Activated CD4-positive, alpha-beta memory T cell treated with anti-CD3 and anti-CD28 coated beads for 36 hours (primary cell): ENCODE measurements at regions not wholly inside any gene's neighbourhood (a gene's known extent, or its start where the extent isn't known, plus 50 kb on each side); places are given as distances from the start of the nearest gene placed in this dataset.

Experiments used
- CTCF ChIA-PET: fragments of 350-600 bp; sonication (Branson Sonifier 250); formaldehyde crosslinking; loops from one replicate; lab custom pipeline; 2021; ENCODE audit warnings: antibody characterized with exemption, inconsistent platforms; lab: Charles Lee
- POLR2A ChIA-PET: fragments of 350-600 bp; sonication (Branson Sonifier 250); formaldehyde crosslinking; loops from one replicate; lab custom pipeline; 2021; ENCODE audit warnings: antibody characterized with exemption; lab: Charles Lee
- DNase-seq: peaks from one replicate; pipeline ENCODE4 v3.0.0-alpha.2; 2020
- H3K27ac Mint-ChIP-seq: one replicate; pipeline ENCODE4 v1.8.0; 2021; ENCODE audit warnings: mixed read lengths
- H3K27me3 Mint-ChIP-seq: one replicate; pipeline ENCODE4 v1.8.0; 2021; ENCODE audit warnings: mixed read lengths
- H3K36me3 Mint-ChIP-seq: one replicate; pipeline ENCODE4 v1.8.0; 2021; ENCODE audit warnings: mixed read lengths
- H3K4me1 Mint-ChIP-seq: one replicate; pipeline ENCODE4 v1.8.0; 2021; ENCODE audit warnings: low read depth, mixed read lengths
- H3K4me3 Mint-ChIP-seq: one replicate; pipeline ENCODE4 v1.8.0; 2021; ENCODE audit warnings: mild to moderate bottlenecking, mixed read lengths
- H3K9me3 Mint-ChIP-seq: one replicate; pipeline ENCODE4 v1.8.0; 2021; ENCODE audit warnings: mixed read lengths
- intact Hi-C: fragments of 100-400 bp; cut with micrococcal nuclease; formaldehyde crosslinking; loops from one replicate; pipeline ENCODE4 v1.15.1; 2023

- Mint-ChIP-seq H3K4me3 (no peak overlapping the region), H3K9me3 (no peaks in the 10 kb centered on the region), H3K36me3 (no peaks in the 10 kb centered on the region), H3K27me3 (peaks cover 18% of the 10 kb centered on the region), H3K27ac (no peak overlapping the region), H3K4me1 (no peaks in the 10 kb centered on the region)
- POLR2A ChIA-PET = no interaction called here
- CTCF ChIA-PET = no interaction called here
- no peak for DNase-seq
- intact Hi-C loops = no loop called here
Measured at GRCh38 chr12:29032446-29032845, 116.6 kb upstream of the FAR2 start.

GRCh38 chr12:29033519-29033918 is 115.6 kb upstream of the FAR2 start:
- H3K9me3 Mint-ChIP-seq = no peaks in the 10 kb centered on the region
- intact Hi-C loops = no loop called here
- no peaks in the 10 kb centered on the region for H3K4me1 Mint-ChIP-seq
- H3K36me3 Mint-ChIP-seq = no peaks in the 10 kb centered on the region
- CTCF ChIA-PET = no interaction called here
- H3K27ac Mint-ChIP-seq = no peak overlapping the region
- no peak overlapping the region for H3K4me3 Mint-ChIP-seq
- DNase-seq = no peak
- peaks cover 17% of the 10 kb centered on the region for H3K27me3 Mint-ChIP-seq
- POLR2A ChIA-PET = no interaction called here

GRCh38 chr12:29035112-29035511 is 114.0 kb upstream of the FAR2 start:
- H3K27ac Mint-ChIP-seq = no peak overlapping the region
- H3K36me3 Mint-ChIP-seq = no peaks in the 10 kb centered on the region
- CTCF ChIA-PET = no interaction called here
- no peaks in the 10 kb centered on the region for H3K9me3 Mint-ChIP-seq
- DNase-seq = no peak
- H3K4me1 Mint-ChIP-seq = no peaks in the 10 kb centered on the region
- POLR2A ChIA-PET = no interaction called here
- no peak overlapping the region for H3K4me3 Mint-ChIP-seq
- H3K27me3 Mint-ChIP-seq = peaks cover 8% of the 10 kb centered on the region
- intact Hi-C loops = no loop called here

GRCh38 chr12:29039013-29039412 is 110.1 kb upstream of the FAR2 start:
- Mint-ChIP-seq H3K4me3 (no peak overlapping the region), H3K36me3 (no peaks in the 10 kb centered on the region), H3K4me1 (no peaks in the 10 kb centered on the region), H3K27ac (no peak overlapping the region), H3K9me3 (no peaks in the 10 kb centered on the region), H3K27me3 (peaks cover 13% of the 10 kb centered on the region)
- ChIA-PET POLR2A (no interaction called here), CTCF (no interaction called here)
- intact Hi-C loops = no loop called here
- DNase-seq = no peak

- Mint-ChIP-seq H3K27me3 (peaks cover 12% of the 10 kb centered on the region), H3K36me3 (no peaks in the 10 kb centered on the region), H3K27ac (no peak overlapping the region), H3K4me1 (no peaks in the 10 kb centered on the region), H3K4me3 (no peak overlapping the region), H3K9me3 (no peaks in the 10 kb centered on the region)
- CTCF ChIA-PET = no interaction called here
- intact Hi-C loops = no loop called here
- POLR2A ChIA-PET = no interaction called here
- no peak for DNase-seq
Measured at GRCh38 chr12:29041621-29042020, 107.5 kb upstream of the FAR2 start.

- H3K36me3 Mint-ChIP-seq = no peaks in the 10 kb centered on the region
- no peaks in the 10 kb centered on the region for H3K4me1 Mint-ChIP-seq
- ChIA-PET CTCF (no interaction called here), POLR2A (no interaction called here)
- H3K27me3 Mint-ChIP-seq = peaks cover 12% of the 10 kb centered on the region
- H3K27ac Mint-ChIP-seq = no peak overlapping the region
- no peak overlapping the region for H3K4me3 Mint-ChIP-seq
- intact Hi-C loops = no loop called here
- H3K9me3 Mint-ChIP-seq = no peaks in the 10 kb centered on the region
- no peak for DNase-seq
Measured at GRCh38 chr12:29043069-29043468, 106.0 kb upstream of the FAR2 start.

GRCh38 chr12:29044799-29045198 is 104.3 kb upstream of the FAR2 start:
- POLR2A ChIA-PET = no interaction called here
- Mint-ChIP-seq H3K4me1 (no peaks in the 10 kb centered on the region), H3K27me3 (peaks cover 11% of the 10 kb centered on the region), H3K27ac (no peak overlapping the region), H3K36me3 (no peaks in the 10 kb centered on the region), H3K9me3 (no peaks in the 10 kb centered on the region), H3K4me3 (no peak overlapping the region)
- no peak for DNase-seq
- intact Hi-C loops = no loop called here
- CTCF ChIA-PET = no interaction called here

- Mint-ChIP-seq H3K27me3 (peaks cover 14% of the 10 kb centered on the region), H3K9me3 (no peaks in the 10 kb centered on the region), H3K27ac (no peak overlapping the region), H3K36me3 (no peaks in the 10 kb centered on the region), H3K4me1 (no peaks in the 10 kb centered on the region), H3K4me3 (no peak overlapping the region)
- DNase-seq = no peak
- POLR2A ChIA-PET = no interaction called here
- intact Hi-C loops = no loop called here
- CTCF ChIA-PET = no interaction called here
Measured at GRCh38 chr12:29048787-29049186, 100.3 kb upstream of the FAR2 start.

- Mint-ChIP-seq H3K36me3 (no peaks in the 10 kb centered on the region), H3K4me3 (no peak overlapping the region), H3K27me3 (peaks cover 15% of the 10 kb centered on the region), H3K27ac (no peak overlapping the region), H3K4me1 (no peaks in the 10 kb centered on the region), H3K9me3 (no peaks in the 10 kb centered on the region)
- ChIA-PET POLR2A (no interaction called here), CTCF (no interaction called here)
- DNase-seq = no peak
- intact Hi-C loops = no loop called here
Measured at GRCh38 chr12:29050503-29050902, 98.6 kb upstream of the FAR2 start.

GRCh38 chr12:29051221-29051620 is 97.9 kb upstream of the FAR2 start:
- Mint-ChIP-seq H3K9me3 (no peaks in the 10 kb centered on the region), H3K27ac (no peak overlapping the region), H3K4me3 (no peak overlapping the region), H3K27me3 (peaks cover 16% of the 10 kb centered on the region), H3K36me3 (no peaks in the 10 kb centered on the region), H3K4me1 (no peaks in the 10 kb centered on the region)
- ChIA-PET POLR2A (no interaction called here), CTCF (no interaction called here)
- intact Hi-C loops = no loop called here
- no peak for DNase-seq

GRCh38 chr12:29053567-29053966 is 95.5 kb upstream of the FAR2 start:
- ChIA-PET CTCF (interaction anchor here (1.2 kb wide), 1 partner anchor 20 kb away, joined by 4 read pairs; no protein-coding TSS in a partner anchor), POLR2A (no interaction called here)
- DNase-seq = no peak
- Mint-ChIP-seq H3K36me3 (no peaks in the 10 kb centered on the region), H3K4me1 (no peaks in the 10 kb centered on the region), H3K27me3 (peaks cover 16% of the 10 kb centered on the region), H3K9me3 (no peaks in the 10 kb centered on the region), H3K4me3 (no peak overlapping the region), H3K27ac (no peak overlapping the region)
- intact Hi-C loops = no loop called here

- intact Hi-C loops = no loop called here
- H3K36me3 Mint-ChIP-seq = no peaks in the 10 kb centered on the region
- H3K4me3 Mint-ChIP-seq = no peak overlapping the region
- no peak for DNase-seq
- H3K27me3 Mint-ChIP-seq = peaks cover 19% of the 10 kb centered on the region
- no peaks in the 10 kb centered on the region for H3K4me1 Mint-ChIP-seq
- H3K9me3 Mint-ChIP-seq = no peaks in the 10 kb centered on the region
- H3K27ac Mint-ChIP-seq = no peak overlapping the region
- ChIA-PET CTCF (no interaction called here), POLR2A (no interaction called here)
Measured at GRCh38 chr12:29054858-29055663, 94.0 kb upstream of the FAR2 start.

- Mint-ChIP-seq H3K9me3 (no peaks in the 10 kb centered on the region), H3K27me3 (peaks cover 14% of the 10 kb centered on the region), H3K27ac (no peak overlapping the region), H3K36me3 (no peaks in the 10 kb centered on the region), H3K4me3 (no peak overlapping the region), H3K4me1 (no peaks in the 10 kb centered on the region)
- ChIA-PET POLR2A (no interaction called here), CTCF (interaction anchor here (1.0 kb wide), 1 partner anchor 251 kb away, joined by 3 read pairs; no protein-coding TSS in a partner anchor)
- intact Hi-C loops = no loop called here
- DNase-seq = peak; percentile 38
Measured at GRCh38 chr12:29066011-29066588, 83.0 kb upstream of the FAR2 start.
